Right kidney (tissue), 1 donor: ENCODE measurements at regions not wholly inside any gene's neighbourhood (a gene's known extent, or its start where the extent isn't known, plus 50 kb on each side); places are given as distances from the start of the nearest gene placed in this dataset.

ENCODE experiments used
- DNase-seq: peaks from one replicate; pipeline ENCODE4 v3.0.0-alpha.2; 2016

DNA sequence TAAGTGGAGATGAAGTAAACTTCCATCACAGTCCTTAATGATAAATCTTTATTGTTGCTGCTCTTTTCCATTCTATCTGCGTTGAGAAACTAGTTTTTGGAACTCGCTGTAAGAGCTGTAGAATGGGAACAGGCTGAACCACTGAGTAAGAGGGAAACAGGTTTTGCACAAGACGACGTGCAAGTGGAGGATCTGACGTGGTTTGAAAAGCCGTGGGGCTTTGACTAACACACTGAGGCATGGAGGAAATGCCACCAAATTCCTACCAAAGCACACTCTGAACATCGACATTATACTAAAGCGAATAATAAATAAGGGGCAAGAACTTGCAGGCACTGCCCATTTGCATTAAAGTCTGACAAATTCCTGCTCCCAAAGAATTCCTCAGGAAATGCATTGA lies 160.6 kb downstream of the KLF6 start:
- no peak for DNase-seq

DNA sequence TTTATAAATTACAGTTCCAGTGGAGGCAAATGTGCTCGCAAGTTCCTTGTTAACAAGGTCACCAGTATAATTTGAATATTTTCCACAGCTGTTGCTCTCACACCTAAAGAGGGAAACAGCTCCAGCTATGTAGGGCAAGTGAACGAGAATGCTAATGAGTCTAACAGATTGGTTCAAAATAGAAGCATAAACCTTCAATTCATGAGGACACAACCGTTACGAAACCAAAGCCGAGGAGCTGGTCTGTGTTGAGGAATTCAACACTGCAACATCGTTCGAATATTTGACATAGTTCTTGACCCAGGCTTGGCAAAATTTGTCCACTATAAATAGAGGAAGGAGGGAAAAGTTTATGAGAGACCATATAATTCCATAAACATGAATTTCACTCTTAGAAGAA lies 161.3 kb downstream of the KLF6 start:
- DNase-seq, result no peak

DNA sequence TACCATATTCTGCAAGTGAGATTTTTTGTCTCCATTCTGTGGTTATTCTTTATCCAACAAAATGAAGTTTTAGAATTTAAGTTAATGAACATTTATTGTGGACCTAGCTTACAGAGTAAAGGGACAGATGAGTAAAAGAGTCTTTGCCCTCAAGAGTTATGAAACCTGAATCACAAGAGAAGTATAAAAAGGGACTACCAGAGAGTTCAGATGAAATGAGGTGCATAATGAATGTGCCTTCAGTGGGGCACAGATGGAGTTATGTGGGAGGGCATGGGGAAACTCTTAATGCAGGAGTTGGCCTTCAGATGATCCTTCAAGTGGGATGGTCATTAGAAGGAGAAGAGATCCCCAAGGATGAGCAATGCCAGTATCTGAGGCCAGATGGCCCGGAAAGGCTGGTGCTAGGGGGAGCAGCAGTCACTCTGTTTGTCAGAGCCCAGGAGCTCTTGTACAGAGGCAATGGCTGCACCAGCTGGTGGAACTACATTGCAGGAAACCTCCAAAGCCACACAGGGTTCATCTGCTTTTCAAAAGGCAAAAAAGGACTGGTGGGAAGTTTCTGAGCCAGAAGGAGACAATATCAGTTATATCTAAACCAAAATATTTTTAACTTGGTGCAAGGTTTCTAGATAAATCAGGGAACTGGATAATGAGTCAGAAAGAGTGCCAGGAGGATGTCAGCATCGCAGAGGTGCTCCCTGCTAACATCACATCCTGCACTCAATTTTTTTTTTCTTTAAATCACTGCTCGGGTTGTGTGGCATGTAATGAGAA lies 162.0 kb downstream of the KLF6 start:
- no peak for DNase-seq

DNA sequence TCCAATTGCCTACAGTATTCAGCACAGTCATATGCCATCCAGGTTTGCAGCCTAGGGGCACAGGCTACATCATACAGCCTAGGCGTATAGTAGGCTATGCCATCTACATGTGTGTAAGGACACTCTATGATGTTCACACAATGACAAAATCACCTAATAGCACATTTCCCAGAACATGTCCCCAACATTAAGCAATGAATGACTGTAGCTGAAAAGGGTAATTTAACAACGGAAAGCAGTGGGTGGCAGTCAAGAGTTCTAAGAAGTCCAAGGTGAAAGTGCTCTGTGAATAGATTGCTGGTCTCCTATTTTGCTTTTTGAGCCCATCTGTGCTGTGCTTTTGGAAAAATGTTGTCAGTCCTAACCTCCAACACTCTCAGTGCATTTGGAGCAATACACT lies 162.6 kb downstream of the KLF6 start:
- DNase-seq, result no peak

DNA sequence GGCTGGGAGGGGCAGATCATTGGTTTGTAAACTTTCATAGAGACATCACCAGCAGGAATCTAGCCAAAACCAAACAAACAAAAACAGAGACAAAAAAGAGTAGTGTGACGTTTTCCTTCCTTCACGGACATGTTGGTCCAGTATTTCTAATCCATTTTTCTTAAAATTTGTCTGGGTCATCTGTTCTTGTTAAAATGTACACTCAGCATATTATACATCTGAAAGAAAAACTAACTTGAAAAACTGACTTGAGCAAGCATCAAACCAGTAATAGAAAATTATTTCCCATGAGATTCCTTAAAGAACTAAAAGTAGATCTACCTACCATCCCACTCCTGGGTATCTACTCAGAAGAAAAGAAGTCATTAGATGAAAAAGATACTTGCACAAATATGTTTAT lies 164.2 kb downstream of the KLF6 start:
- DNase-seq, result no peak

DNA sequence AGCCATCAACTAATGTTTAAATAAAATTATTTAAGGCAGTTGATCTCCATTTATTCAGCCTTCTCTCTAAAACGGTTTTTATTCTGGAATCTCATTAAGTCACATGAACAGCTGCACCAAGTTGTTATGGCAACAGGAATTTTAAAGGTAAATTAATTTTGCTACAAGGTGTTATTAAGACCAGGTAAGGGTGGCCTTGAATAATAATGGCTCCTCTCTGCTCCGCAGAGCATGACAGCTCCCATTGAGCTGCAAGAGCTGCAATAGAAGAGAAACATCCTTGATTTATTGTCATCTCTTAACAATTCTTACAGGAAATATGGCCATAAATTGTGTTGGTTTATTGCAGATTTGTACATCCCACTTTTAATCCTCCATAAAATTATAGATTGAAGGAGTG lies 165.8 kb downstream of the KLF6 start:
- DNase-seq, result no peak

DNA sequence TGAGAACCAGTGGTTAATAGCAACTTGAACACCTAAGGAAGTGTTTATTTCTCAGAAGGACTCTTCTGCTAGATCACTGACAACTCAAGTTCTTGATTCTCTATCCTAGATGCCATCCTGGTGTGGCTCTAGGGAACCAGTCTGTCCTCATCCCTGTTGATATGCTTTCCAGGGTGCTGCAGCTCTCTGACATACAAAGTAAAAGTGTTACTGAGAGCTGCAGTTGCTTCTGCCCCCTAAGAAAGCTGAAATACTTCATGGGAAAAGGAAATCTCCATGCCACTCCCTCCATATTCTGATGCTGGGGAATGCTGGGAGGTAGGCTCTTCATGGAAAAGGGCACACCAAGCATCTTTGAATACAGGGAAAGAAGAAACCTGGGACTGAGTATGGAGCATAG lies 168.1 kb downstream of the KLF6 start:
- no peak for DNase-seq

DNA sequence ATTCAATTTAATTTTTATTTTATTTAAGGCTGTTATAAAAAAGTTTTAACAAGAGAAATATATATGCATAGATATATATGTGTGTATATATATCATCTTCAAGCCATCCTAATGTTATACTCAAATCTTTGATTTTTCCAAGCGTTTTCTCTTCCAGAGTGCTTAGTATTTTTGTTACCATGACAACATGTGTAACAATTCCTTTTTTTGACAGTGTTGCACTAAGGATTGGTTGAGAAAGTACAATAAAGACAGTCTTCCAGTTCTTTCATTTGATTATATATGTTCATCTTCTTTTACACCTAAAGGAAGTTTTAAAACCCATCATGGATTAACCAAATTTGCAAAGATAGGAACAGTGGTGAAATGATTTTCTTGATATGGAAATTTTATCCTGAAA lies 171.7 kb downstream of the KLF6 start:
- DNase-seq, result no peak

DNA sequence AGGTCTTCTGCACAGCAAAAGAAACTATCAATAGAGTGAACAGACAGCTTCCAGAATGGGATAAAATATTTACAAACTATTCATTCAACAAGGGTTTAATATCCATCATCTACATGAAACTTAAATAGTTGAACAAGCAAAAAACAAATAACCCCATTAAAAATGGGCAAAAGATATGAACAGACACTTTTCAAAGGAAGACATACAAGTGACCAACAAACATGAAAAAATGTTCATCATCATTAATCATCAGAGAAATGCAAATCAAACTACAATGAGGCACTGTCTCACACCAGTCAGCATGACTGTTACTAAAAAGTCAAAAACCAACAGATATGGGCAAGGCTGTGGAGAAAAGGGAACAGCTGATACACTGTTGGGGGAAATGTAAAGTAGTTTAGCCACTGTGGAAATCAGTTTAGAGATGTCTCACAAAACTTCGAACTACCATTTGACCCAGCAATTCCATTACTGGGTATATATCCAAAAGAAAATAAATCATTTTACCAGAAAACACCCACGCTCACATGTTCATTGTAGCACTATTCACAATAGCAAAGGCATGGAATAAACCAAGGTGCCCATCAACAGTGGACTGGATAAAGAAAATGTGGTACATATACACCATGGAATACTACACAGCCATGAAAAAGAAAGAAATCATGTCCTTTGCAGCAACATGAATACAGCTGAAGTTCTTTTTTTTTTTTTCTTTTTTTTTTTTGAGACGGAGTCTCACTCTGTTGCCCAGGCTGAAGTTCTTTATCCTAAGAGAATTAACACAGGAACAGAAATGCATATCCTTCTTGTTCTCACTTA lies 172.6 kb downstream of the KLF6 start:
- DNase-seq, result no peak

DNA sequence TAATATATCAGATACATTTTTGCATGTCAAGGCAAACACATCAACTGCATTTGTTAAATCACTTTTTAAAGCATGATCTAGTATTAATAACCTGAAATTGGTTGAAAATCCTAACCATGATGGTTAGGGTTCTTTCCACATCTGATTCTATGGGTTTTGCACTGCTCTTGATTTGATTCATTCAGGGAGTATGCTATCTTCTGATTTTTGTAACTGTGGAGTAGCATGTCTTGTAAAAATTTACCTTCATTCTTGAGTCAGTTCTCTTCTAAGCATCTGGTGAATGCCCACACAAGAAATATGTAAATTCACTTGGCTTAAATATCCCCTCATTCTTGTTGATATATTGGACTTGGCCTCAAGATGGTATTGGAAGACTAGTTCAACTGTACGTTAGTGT lies 178.7 kb downstream of the KLF6 start:
- DNase-seq, result no peak

DNA sequence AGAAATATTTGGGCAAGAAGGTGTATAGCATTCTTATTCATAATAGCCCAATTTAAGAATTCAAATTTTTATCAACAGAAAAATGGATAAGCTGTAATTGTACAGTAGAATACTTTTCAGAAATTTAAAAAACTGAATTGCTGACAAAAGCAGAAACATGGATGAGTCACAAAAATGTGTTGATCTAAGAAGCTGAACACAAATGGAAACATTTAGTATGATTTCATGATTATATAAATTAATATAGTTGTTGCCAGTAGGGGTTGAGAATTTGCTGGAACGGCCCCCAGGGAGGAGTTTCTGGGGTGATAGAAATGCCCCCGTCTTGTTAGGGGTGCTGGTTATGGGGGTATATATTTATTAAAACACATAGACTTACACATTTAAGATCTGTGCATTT lies 179.1 kb downstream of the KLF6 start:
- DNase-seq, result no peak

DNA sequence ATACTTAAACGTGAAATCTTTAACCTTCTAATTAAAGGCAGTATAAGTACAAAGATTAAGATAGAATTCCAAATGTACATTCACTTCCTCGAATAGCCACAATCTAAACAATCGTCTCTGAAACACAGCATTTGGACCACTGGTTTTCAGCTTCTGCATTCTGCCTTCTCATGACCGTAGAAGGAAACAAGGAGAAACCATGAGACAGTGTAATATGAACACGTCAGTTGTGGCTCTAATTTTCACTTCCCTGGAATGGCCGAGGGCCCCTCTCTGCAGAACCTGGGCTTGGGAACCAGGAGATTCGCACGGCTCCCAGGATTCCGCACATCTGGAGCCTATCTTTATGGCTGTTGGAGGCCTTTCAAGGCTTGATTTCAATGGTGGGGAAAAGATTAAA lies 189.3 kb downstream of the KLF6 start:
- DNase-seq, result no peak

DNA sequence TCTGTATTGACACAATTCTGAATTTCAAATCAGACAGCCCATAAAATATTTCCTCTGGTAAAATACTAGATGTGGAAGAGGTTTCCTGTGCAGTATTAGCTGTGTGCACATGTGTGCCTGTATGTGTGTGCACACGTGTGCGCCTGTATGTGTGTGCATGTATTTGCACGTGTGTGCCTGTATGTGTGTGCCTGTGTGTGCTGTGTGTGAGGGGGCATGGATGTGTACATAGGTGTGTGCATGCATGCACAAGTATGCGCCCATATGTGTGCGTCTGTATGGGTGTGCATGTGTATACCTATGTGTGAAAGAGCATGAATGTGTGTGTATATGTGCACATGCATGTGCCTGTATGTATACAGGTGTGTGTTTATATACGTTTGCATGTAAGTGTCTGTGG lies 191.4 kb downstream of the KLF6 start:
- no peak for DNase-seq

DNA sequence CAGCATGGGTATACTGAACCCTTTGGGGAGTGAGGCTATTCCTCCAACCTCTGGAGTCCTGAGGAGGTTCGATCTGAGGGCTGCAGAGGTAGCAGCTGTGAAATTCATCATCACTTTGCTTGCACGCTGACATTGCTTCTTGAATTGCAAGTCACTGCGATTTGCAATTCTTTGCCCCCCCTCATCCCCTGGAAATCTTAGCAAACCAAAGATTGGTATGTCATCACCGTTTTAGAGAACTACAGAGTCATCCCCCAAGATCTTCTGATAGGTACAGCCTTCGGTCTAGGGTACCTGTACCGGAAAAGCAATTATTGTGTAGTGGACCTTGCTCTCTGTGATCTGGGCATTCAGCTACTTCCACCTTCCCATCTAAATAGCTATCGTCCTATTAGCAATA lies 192.6 kb downstream of the KLF6 start:
- no peak for DNase-seq

DNA sequence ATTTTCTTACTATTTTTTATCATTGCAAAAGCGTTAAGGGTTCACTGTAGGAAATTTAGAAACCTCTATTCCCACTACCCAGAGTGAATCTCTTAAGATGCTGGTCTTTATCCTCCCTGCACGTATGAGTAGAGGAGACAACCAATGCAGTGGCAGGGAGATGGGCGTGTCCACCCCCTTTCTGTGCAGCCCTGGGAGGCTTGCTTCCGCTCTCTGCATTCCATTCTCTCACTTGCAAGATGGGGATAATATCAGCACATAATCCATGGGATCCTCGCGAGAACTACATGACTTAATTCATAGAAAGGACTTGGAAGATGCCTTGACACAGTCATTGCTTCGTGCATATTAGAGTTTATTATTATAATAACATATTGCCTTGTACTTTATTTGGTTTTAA lies 196.2 kb downstream of the KLF6 start:
- DNase-seq, result no peak

DNA sequence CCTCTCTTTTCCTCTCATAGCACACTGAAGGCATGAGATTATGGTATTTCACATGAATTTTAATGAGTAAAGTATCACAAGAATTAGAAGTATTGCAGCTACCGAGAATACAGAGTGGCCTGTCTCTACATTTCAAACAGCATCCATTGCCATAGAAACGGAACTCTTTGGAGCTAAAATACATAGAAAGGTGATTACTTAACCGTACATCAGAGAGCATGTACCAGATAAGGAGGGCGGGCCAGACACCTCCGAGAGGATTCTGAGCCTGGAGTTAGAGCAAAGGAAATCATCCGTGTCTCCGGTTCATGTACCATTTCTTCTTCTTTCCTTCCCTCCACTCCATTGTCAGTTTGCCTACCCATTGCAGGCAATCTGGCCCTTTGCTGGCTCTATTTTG lies 196.7 kb downstream of the KLF6 start:
- no peak for DNase-seq

DNA sequence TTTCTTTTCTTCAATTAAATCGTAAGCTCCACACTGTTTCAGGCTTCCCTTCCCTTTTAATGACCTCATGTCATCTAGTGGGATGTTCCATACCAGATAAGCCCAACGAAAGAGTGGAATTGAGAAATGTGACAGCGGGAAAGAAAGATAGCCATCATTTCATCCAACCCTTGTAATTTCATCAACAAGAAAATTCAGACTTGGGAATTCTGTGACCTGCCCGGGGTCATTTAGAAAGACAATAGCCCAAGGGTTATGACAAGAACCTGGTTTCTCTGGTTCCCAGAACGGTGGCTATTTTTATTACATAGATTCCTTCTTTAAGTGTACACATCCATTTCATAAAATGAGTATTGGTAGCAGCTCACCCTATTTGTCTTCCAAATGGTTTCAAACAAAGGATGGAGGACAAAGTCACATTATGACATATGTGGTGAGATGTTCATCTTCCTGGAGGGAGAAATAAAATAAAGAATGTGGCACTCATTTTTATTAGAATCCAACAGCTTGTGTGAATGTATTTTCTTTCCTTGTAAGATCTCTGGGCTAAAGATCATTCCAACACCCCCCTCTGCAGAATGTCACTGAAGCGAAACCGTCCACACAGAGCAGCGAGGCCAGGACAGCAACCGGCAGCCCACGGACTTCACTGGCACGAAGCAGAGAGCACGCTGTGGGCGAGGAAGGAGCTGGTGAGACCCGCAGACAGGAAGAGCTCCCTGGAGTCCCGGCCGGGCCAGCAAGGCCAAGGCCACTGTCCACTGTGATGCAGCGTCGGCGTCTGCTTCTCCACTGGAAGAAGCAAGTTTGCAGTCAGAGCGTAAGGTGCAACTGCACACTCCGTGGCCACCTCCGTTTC lies 199.9 kb downstream of the KLF6 start:
- DNase-seq, result no peak

DNA sequence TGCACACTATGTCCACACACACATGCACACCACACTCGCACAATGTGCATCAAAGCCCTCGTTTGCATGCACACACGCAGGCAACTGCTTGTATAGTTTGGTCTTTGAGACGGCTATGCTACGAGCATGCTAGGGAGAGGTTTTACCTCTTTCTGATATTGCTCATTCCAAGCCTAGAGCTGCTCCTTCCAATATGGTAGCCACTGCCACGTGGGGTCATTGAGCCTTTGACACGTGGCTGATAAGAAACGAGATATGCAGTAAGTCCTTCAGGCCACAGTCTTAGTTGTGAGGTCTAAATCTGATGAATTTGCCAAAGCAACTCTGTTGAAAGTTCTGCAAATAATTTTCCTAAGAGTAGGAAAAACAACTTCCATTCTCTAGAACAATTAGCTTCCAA lies 204.4 kb downstream of the KLF6 start:
- DNase-seq, result no peak

DNA sequence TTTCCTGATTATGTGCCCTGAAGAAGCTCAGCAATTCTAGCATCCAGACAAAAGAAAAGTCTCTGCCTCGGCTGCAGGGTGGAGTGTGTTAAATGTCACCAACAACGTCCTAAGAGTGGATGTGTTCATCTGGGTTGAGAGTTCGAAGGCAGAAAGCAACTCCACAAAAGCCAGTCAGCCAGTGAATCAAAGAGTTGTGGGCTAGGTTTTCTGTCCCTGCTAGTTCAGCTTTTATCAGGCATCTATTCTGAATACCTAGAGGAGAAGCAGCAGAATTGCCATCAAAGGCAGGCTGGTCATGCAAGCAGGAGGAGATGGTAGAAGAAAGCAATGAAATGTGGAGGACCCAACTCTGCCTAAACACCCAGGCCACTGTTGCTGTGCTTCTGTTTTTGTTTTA lies 205.2 kb downstream of the KLF6 start:
- no peak for DNase-seq

DNA sequence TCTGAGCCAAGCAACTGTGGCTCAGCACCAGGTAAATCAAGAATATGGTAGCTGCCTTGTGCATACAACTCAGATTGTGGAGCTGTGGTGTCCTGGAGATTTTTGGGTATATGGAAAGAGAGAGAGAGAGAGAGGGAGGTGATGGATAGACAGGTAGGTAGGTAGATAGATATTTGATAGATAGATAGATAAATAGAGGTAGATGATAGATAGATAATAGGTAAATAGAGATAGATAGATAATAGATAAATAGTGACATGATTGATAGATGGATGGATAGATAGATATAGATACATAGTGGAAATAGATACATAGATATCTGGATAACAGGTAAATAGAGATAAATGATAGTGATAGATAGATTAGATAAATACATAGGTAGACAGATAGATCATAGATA lies 206.3 kb downstream of the KLF6 start:
- DNase-seq, result no peak

DNA sequence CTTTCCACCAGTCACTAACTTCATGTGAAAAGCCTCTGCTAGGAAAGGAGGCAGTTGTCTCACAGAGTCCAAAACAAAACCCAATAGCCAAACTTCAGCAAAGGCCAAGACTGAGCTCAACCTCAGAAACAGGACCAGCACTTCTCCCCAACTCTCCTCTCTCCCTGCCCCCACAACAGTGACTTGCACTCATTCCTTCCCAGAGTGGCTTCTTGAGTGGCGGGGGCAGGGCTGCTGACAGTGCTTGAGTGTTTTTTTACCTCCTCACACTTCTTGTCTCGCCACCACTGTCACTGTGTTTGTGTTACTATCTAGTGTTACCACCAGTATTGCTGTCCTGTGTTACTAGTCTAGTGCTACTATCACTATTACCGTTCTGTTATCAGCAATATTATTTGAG lies 206.8 kb downstream of the KLF6 start:
- no peak for DNase-seq

DNA sequence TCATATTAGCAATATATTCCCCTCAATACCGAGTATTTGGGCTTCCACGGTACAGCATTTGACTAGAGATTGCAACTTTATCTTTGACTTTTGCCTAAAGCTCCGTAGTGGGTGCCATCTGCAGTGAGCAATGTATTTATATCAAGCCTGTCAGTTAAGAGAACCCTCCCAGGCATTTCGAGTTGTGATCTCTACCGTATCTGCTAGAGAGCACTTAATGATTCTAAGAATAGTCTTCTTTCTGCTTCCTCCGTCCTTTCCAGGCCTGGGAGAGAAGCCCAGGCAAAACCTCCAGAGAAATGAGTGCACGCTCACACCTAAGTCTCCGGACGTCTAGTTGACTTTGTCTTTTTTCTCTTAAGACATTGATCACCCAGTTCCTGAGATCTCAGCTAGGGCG lies 210.6 kb downstream of the KLF6 start:
- no peak for DNase-seq

DNA sequence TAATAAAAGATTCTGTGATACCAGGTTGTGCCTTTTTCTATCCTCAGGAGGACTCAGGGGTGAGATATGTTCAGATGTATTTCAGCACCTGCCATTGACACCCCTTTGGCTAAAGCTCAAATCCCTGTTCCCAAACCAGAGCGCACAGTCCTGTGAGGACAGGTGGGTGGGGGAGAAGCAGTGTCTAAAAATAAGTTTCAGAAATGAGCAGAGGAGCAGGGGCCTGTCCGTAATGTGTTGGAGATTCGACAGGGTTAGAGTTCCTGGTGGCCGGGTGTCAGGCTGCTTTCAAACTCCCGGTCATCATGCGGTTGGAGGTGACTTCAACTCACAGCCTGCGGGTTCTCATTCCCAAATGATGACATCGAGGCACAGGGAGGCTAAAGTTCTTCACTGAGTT lies 211.5 kb downstream of the KLF6 start:
- no peak for DNase-seq
